T-helper 1 cell (primary cell): ENCODE measurements at regions not wholly inside any gene's neighbourhood (a gene's known extent, or its start where the extent isn't known, plus 50 kb on each side); places are given as distances from the start of the nearest gene placed in this dataset.

Experiments
- DNase-seq, 5 donors: peaks; one replicate each; pipeline ENCODE4 v3.0.0-alpha.2; 2012 to 2020

DNA sequence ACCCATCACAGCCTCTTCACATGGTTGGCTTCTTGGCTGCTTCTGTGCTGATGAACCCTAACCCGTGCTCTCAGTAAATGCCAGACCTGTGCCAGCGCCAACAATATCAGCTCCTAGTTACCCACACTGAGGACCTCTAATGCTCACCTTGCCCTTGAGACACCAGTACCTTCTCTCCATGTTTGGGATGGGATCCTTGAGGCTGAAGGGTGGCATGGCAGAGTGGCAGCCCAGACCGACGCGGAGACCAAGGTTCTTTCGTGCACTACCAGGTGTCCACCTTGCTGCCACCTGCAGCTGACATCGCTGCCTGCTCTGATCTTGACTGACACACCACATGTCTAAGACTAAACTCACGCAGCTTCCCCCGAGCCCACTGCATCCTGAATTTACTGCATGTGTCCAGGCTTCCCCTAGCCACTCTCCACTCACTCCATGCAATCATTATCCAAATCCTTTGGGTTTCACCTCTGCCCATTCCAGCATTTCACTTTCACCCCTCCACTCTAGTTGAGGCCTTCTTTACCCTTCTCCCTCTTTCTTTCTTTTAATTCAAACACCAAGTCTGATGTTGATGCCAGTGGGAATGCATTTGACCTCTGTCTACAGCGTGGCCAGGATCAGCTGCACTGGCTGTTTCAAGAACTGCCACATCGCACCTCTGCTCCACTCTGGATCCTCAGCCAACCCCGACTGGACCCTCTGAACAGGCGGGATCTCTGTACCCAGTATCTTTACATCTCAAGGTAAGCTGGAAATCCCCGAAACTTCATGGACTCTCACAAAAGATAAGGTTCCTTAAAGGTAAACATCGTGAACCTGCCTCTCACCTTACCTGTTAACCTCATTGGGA is 294.9 kb downstream of the GLRX3 start:
- no peak for DNase-seq

DNA sequence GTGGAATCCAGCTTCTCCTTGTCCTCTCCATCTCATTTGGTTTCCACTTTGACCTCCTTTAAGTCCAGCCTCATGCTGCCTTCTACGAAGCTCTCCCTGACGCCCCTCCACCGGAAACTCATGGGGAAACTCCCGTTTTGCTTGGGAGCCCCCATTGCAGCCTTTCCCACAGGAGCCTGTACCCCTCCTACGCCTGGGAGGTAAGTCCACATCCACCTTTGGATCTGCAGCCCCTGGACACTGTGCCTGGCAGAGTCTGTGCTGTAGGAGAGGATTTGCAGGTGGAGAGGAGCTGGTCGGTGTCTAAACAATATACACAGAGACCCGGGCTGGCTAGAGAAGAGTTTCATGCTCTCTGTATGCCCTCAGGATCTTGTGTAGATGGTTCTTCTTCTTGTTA is 296.1 kb downstream of the GLRX3 start:
- DNase-seq = no peak

DNA sequence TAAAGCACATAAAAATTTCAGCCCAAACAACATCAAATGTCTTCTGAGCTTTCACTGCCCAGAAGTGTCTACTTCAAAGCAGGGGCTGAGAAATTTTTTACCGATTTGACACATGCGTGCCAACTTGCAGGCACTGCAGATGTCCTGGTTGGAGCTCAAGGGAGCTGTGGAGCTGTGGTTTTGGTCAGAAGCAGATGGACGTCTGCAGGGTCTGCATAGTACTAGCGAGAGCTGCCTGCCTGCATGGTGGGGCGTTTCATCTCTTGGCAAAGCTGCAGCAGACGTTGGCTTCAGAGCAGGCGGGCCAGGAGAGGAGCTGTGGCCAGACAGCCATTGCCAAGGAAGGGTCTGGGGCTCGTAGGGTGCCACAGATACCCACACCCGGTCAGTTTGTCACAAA is 296.7 kb downstream of the GLRX3 start:
- DNase-seq = no peak

DNA sequence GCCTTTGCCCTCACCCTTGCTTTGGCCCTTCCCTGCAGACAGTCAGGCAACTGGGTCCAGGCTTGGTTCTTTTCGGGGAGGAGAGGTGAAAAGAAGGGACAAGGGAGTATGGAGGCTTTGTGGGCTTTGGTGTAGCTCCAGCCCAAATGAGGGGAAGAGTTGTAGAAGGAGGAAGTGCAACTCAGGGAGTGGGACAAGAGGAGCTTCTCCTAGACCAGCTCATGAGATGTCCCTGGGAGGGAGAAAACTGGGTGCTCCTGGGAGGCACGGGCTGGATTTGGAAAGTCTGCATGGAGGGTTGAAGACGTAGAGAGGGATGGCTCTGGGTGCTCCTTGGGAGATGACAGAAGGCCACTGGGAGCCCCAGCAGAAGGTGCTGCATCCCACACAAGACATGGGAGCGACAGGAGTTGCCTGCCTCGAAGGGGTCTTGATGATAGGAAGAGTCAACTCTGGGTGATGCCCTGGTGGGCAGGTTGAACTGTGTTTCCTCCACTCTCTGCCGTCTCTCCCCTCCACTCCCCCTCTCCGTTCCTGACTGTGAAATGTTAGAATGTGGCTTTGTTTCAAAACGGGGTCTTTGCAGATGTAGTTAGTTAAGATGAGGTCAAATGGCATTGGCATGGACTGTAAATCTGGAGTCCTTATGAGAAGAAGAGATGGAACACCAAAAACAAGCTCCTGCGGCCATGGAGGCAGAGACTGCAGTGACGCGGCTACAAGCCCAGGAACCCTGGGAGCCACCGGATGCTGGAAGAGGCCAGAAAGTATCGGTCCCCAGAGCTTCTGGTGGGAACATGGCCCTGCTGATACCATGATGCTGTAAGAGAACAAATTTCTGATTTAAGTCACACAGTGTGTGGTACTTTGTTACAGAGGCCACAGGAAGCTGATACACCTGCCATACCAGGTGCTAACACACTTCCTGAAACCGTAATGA is 298.5 kb downstream of the GLRX3 start:
- DNase-seq = no peak

DNA sequence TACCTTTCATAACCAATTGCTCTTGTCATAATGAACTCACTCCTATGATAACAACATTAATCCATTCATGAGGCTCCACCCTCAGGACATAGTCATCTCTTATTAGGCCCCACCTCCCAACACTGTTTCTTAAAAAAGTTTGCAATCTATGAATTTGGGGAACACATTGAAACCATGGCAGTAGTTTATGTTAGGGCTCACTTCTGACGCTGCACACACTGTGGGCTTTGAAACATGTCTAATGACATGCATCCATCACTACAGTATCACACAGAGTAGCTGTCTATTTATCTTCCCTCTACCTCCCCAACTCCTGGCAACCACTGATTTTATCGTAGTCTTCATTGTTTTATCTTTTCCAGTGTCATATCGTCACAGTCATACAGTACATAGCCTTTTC is 299.8 kb downstream of the GLRX3 start:
- no peak for DNase-seq

DNA sequence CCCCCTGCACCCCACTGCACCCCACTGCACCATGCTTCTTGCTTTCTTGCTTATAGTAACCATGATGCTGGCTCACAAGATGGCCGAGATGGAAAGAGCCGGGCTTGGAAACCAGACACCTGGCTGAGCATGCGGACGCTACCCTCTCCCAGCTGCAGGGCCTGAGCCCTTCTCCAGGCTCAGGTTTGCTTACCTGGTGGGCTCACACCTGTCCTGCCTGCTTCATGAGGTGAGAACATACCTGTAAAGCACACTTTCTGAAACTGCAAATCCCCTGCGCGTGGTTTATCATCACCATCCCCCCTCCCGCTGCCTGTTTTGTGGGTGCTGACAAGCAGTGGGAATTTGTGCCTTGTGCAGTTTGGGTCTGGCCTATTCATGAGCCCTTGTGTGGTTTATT is 302.7 kb downstream of the GLRX3 start:
- DNase-seq = no peak

DNA sequence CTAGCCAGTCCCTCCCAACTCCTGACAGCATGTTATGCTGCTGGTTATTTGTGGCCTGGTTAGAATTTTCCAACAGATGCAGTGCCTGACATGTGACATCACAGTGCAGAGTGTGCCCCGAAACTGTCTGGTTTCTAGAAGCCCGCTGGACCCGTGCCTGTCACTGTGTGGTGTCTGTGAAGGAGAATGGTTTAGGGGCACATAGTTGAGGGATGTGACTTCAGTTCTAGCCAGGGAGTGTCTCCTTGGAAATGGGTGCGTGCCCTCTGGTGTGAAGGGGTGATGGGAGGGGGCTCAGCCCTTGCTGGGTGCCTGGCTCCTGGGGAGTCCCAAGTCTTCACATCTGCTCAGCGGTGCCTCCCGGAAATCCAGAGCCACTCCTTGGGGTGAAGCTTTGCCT is 303.6 kb downstream of the GLRX3 start:
- DNase-seq = no peak

DNA sequence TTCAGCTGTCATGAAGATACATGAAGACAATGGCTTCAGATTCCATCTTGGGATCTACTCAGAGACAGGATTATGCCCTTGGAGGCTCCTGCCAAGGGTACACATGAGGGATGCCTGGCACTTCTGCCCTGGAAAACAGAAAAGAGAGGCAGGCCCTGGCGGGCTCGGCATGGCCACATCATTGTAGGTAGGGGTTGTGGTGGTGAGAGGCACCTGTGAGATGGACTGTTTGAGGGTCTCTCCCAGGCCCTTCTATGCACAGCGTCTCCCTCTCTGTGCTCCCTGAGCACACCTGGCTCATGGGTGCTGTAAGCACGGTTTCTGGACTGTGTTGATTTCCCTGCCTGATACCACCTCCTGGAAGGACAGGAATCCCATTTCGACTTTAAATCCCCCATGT is 304.3 kb downstream of the GLRX3 start:
- no peak for DNase-seq

DNA sequence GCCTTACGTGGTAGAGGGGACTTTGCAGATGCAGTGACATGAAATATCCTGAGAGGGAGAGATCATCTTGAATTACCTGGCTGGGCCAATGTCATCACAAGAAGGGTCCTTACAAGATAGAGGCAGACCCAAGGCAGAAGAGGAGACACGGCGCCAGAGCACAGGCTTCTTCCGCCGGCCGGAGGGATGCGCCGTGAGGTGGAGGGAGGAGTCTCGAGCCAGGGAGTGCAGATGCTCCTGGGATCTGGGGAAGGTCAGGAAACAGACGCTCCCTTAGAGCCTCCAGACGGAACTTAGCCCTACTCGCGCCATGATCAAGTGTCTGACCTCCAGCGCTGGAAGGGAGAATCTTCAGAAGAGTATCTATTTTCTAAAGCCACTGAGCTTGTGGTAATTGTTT is 304.8 kb downstream of the GLRX3 start:
- DNase-seq = no peak

DNA sequence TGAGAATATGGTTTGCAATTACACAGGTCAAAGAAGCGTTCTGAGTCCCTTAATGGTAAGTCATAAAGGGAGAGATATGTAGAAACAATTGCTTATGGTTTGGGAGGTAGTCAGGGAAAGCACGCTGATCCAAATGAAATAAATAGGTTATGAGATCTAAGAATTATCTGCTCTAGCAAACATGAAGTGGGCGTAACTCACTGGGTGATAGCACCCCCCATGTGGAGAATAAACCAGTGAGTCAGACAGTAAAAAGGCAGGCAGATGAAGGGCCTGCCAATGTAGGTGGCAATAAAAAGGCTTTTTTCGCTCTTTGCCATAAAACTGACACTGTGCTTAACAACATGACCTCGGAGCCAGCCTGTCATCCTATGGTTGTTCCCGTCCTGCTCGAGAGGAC is 306.9 kb downstream of the GLRX3 start:
- no peak for DNase-seq

DNA sequence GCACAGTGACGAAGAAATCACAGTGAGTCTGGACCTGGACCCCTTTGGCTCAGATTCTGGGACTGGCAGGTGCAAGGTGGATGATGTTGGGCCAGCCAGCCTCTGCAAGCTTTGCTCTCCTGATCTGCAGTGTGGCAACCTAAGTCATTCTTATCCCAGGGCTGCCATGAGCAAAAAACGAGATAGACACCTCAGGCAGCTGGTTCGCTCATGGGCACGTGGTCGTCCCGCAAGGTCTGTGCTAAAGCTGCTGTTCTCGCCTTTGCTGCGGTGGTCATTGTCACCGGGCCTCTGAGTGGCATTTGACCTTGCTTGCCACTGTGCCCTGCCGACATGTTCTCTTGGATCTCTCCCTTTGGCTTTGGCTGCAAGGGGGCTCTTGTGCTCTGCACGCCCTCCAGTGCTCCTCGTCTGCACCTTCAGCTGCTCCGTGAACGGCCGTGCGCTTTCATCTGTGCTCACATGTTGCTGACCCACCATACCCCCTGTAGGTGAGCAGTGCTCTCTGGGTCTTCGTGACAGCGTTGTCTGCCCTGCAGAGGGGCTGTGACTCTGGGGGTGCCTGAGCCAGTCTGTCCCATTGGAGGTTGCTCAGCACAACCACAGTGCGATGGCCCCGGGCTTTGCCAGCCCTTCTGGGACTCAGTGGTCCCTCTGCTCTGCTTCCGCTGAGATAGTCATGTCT is 317.0 kb downstream of the GLRX3 start:
- no peak for DNase-seq

DNA sequence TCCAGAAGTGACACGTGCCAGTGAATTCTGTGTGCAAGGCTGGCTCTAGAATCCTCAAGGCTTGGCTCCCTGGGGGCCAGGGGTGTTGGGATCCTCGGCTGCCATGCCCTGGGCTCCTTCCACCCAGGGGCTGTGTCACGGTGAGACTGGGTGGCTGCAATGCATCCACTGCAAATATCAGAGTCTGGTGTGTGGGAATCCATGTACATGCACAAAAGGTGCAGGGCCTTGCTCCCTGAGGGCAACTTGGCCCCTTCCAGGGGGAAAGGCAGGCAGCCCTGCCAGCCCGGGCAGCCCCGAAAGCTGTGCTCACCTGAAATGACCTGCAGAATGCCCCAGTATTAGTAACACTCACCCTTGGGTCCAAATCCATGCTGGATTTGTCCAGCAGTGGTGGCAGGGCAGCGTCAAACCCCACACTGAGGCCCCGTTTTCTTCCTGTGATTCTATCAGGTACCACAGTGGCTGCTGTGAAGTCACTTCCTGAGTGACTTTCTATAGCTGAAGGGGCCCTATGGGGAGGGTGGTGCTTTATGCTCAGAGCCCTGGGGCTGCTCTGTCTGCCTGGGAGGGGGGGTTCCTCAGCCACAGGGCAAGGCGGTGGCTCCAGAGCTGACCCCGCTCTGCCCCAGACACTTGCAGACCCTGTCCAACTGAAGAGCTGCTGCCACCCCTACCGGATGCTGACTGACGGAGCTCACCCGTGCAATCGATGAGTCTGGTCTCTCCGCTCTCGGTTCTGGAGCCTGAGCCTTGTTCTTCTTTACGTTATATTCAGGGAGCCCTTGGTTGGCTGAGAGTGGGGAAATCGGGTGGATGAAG is 317.7 kb downstream of the GLRX3 start:
- DNase-seq = no peak

DNA sequence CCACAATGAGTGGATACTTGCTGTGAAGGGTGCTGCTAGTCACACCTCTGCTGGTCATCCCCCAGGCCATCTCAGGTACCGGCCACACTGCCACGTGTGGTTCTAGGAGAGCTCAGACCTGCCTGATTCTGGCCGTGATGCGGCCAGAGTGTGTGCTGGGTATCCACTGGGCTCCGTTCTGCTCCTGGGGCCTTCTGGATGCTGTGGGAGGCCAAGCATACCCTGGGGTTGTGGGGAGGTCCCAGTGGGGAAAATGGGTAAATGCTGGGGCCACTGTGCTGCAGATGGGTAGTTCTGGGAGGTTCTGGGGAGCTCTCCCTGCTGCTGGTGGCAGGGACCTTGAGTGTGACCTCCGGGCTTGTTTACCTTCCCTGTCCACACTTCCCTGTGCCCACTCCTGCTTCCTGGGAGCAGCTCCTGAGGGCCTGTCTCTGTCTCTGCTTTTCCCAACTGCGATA is 318.4 kb downstream of the GLRX3 start:
- DNase-seq = no peak

DNA sequence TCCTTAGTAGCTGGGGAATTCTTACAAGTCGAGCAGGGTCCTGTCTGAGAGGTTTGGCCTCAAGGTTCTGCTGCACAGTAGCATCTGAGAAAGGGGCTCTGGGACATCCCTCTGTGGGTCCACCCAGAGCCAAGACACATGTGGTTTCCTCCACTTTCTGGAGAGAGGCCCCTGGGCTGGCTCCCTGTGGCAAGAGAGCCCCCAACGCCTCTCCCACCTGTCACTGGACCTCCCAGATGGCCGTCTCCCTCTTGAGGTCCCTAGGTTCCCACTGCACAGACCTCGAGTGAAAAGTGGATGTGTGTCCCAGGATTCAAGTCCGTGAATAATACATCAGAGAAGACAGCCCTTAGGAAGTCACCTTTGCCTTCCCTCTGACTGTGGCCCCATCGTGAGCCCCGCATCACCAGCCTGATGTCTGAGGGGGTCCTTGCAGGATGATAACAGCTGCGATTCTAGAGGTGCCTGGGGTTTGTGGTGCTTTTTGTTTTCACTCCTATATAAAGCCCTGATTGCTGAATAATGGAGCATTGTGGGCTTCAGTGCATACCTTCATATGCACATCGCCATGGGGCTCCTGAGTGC is 319.0 kb downstream of the GLRX3 start:
- no peak for DNase-seq

DNA sequence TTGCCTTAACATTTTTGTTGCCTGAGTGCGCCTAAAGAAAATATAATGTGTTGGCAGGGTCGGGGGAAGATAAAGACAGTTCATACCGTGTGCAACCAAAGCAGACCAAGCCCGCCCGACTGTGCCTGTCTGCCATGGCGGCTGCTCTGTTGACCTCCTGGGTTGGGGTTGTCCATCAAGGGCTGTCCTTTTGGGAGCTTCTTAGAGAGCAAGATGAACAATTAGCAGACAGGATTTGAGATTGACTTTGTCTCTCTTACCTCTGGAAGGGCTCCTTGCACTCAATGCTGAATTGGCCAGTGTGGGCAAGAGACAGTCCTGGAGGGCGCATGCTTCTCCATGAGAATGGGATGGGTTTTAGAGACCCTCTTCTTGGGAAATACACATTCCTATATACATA is 319.6 kb downstream of the GLRX3 start:
- DNase-seq = no peak

DNA sequence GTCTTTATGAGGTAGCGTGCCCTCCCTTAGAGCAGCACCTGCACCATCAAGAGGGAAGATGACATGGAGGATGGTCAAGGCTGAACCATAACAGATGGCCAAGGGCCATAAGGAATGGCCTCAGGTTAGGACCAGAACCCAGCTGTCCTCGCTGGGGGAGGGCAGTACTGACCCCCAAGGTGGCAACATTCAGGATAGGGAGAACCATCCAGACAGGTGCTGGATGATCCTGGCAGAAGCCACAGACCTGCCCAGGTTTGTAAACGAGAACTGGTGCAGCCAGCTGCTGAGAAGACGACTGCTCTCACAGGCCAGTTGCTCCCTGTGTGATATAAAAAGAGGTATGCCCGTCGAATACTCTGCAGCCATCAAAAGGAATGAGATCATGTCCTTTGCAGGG is 320.4 kb downstream of the GLRX3 start:
- DNase-seq = no peak

DNA sequence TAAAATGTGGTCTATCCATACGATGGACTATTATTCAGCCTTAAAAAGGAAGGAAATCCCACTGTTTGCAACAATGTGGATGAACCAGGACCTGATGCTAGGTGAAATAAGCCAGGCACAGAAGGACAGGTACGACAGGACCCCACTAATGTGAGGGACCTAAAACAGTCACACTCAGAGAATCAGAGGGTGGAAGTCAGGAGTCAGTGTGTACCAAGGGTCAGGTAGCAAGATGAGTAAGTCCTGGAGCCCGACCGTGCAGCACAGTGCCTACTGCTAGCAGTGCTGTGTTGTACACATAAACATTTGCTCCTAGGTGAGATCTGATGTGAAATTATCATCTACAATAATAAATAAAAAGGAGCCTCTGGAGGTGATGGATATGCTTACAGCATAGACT is 322.3 kb downstream of the GLRX3 start:
- DNase-seq = no peak

DNA sequence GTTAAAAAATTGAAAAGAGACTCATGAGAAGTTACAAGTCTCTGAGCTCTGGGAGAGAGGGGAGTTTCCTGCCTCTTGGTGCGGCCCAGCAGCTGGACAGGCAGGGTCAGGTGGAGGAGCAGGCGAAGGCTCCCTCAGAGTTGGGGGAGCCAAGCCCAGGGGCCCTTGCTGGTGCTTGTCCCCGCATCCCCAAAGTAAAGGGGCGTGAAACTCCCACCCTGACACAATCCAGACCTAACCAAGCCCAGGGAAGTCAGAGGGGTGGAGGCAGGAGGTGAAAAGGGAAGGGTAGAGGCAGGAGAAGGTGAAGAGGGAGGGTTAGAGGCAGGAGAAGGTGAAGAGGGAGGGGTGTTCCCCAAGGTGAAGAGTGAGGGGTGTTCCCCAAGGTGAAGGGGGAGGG is 322.8 kb downstream of the GLRX3 start:
- no peak for DNase-seq

DNA sequence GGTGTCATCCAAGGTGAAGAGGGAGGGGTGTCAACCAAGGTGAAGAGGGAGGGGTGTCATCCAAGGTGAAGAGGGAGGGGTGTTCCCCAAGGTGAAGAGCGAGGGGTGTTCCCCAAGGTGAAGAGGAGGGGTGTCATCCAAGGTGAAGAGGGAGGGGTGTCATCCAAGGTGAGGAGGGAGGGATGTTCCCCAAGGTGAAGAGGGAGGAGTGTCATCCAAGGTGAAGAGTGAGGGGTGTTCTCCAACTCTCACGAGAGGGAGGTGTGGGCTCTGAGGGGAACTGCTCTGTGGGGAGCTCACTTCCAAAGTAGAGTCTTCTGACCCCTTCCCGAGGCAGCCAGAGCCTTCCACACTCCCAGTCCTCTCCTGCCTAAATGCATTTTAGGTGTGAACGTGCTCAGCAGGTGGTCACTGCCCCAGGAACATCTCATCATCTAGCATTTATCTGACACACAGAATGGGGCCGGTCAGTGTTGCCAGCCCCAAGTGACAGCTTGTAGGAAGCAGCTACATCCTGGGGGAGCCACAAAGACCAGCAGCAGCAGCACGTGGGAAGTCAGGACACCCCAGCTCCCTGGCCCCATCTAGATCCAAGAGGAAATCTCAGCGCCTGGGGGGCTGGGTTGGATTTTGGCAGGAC is 323.8 kb downstream of the GLRX3 start:
- DNase-seq = no peak

DNA sequence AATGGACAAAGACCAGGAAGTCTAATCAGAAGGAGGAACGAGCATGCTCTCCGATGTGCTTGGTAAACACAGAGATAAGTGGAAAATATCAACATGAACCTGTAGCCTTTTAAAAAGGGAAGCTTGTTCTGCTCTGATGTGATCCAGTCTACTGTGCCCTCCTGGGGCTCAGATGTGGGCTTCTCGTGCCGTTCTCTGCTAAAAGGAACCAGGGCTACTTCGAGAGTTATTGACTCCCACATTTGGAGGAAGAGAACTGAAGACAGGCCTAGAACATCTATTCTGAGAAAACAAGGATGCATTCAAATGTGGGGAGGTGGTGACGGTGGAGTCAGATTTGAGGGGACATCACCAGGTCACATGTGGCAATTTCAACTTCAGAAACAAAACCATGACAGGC is 325.4 kb downstream of the GLRX3 start:
- no peak for DNase-seq

DNA sequence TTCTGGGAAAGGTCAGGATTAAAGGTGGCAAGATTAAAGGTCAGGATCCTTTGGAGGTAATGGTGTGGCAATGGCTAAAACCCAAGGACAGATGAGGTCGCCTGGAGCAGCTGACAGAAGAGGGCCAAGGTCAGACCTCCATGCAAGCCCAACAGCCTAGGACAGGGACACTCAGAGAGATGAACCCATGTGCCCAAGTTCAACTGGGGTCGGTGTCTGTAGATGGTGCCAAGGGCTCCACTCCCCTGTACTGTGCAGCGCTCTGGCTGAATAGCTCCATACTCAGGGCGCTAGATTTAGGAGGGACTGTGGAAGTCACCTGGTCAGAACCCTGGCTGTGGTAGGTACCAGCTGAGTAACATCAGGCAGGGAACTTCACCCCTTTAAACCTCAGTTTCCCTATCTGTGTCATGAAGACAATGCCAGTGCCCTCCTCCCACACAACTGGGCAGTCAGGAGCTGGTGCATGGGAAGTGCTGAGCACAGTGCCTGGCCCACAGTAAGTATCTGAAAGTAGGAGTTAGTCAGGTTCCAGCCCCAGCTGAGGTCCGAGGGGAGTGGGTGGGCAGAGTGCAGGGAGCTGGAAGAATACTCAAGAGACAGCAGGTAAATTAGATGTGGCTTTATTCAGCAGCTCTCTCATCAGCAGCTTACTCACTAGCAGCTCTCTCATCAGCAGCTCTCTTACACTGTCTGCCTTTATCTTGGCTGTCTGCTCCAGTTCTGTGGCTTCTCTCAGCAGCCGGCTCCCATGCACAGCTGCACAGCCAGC is 327.1 kb downstream of the GLRX3 start:
- no peak for DNase-seq
